GM19455 (cell line): ENCODE measurements at regions not wholly inside any gene's neighbourhood (a gene's known extent, or its start where the extent isn't known, plus 50 kb on each side); places are given as distances from the start of the nearest gene placed in this dataset.
"Not testable (repeated sequence)": the region's sequence is repeated elsewhere in the genome, so short reads cannot be mapped to it uniquely, and the experiment has no call there.

Source experiments
- ATAC-seq: cut with Tn5 transposase; IDR thresholded peaks from one replicate; pipeline ENCODE4 v1.9.1; 2021; ENCODE audit not compliant: unreplicated experiment

DNA sequence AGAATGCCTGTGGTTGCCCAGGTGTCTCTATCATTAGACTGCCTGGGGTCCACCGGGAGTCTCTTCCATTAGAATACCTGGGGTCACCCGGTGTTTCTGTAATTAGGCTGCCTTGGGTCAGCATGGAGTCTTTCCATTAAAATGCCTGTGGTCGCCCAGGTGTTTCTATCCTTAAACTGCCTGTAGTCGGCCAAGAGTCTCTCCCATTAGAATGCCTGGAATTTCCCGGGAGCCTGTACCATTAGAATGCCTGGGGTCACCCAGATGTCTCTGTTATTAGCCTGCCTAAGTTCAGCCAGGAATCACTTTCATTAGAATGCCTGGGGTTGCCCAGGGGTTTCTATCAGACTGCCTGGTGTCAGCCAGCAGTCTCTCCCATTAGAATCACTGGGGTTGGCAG, 1492.8 kb downstream of the UQCRFS1 start:
- ATAC-seq = no peak

DNA sequence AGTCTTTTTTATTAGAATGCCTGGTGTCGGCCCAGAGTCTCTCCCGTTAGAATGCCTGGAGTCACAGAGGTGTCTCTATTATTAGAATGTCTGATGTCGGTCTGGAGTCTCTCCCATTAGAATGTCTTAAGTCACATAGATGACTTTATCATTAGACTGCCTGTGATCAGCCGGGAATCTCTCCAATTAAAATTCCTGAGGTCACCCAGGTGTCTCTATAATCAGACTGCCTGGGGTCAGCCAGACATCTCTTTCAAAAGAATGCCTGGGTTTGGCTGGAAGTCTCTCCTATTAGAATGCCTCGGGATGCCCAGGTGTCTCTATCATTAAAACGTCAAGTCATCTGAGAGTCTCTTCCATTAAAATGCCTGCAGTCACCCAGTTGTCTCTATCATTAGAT, 1493.9 kb downstream of the UQCRFS1 start:
- no peak for ATAC-seq

DNA sequence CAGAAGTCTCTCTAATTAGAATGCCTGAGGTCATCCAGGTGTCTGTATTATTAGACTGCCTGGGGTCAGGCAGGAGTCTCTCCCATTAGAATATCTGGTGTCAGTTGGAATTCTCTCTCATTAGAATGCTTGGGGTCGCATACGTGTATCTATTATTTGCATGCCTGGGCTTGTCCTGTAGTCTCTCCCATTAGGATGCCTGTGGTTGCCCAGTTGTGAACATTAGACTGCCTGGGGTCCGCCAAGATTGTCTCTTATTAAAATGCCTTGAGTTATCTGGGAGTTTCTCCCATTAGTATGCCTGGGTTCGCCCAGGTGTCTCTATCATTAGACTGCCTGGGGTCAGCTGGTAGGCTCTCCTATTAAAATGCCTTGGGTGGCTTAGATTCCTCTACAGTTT, 1494.7 kb downstream of the UQCRFS1 start:
- no peak for ATAC-seq

DNA sequence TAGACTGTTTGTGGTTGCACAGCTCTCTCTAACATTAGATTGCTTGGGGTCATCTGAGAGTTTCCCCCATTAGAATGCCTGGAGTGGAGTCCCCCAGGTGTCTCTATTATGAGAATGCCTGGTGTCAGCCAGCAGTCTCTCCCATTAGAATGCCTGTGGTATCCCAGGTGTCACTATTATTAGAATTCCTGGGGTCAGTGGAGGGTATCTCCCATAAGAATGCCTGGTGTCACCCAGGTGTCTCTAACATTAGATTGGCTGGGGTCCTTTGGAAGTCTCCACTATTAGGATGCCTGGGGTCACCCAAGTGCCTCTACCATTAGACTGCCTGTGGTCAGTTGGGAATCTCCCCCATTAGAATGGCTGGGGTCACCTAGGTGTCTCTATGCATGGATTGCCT, 1495.1 kb downstream of the UQCRFS1 start:
- ATAC-seq = no peak

DNA sequence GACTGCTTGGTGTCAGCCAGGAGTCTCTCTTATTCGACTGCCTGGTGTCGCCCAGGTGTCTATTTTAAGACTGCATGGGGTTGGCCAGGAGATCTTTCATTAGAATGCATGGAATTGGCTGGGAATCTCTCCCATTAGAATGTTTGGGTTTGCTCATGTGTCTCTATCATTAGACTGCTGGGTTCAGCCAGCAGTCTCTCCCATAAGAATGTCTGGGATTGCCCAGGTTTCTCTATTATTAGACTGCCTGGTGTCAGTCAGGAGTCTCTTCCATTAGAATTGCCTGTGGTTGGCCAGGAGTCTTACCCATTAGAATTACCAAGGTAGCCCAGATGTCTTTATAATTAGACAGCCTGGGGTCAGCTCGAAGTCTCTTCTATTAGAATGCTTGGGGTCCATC, 1496.0 kb downstream of the UQCRFS1 start:
- ATAC-seq = no peak

DNA sequence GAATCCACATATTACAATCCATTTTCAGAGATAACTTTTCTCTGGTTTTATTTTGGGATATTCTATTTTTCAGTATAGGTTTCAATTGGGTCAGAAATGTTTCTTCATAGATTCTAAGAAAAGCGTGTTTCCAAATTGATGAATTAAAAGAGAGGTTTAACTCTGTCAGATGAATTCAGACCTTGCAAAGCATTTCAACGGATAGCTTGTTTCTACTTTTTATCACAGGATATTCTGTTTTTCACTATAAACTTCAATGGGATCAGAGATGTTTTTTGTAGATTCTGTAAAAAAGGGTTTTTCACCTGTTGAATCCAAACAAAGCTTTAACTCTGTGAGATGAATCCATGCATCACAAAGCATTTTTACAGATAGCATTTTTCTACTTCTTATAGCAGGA, 1498.1 kb downstream of the UQCRFS1 start:
- ATAC-seq = no peak

DNA sequence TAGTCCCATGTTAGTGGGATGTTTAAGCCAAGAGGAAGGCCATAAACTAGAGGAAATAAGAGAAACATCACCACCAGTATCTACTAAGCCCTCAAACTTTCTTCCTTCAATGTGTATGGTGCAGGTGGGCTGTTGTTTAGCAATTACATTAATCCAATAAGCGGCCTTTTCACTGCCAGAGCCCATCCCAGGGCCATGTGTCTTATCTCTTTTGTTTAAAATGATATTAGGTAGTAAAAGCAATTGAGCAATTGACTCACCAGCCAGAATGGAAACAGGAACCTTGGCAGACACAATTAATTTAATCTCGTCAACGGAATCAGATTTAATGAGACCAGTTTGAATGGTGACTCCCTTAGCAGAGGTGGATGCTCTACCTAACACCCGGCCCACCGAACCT, 1503.5 kb downstream of the UQCRFS1 start:
- ATAC-seq = no peak

DNA sequence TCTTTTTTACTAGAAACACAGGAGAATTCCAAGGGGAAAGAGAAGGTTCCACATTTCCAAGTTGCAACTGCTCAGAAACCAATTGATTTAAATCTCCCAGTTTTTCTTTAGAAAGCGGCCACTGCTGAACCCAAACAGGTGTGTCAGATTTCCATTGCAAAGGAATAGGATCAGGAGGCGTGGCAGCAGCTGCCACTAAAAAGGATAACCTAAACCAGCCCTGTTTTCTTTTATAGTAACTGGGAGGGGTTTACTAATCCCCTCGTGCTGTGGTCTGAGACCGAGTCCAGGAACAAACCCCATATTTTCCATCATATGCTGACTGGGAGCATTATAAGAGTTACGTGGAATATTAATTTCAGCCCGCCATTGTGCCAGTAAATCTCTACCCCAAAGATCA, 1504.0 kb downstream of the UQCRFS1 start:
- ATAC-seq = not testable (repeated sequence)

DNA sequence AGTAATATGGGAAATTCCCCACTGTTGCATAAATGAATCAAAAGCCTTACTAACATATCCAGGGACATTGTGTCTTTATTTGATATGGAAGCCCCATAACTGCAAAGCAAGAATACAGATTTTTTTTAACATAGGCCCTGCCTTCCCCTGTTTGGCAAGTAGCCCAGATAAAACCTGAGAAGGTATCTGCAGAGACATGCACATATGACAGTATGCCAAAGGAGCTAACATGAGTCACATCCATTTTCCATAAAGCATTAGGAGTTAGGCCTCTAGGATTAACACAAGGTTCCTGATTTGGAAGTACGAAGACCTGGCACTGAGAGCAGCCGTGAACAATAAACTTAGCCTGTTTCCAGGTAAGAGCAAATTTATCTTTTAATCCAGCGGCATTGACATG, 1505.9 kb downstream of the UQCRFS1 start:
- not testable (repeated sequence) for ATAC-seq

DNA sequence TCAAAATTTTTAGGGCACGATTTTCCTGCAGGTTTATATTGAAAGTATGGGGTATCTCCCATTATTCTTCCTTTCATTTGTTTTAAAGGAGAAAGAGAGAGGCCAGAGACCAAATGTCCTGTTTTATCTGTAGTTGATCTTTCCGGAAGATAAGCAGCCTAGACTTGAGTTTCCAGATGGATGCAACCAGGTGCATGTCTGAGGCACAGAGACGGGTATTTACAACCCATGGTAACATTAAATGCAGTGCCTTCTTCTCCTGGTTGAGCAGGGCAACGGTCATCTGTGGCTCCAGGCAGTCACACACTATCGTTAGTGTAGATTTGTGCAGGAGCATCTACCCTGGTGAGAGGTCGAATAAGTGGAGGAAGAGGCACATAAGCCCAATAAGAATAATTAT, 1507.1 kb downstream of the UQCRFS1 start:
- no peak for ATAC-seq

DNA sequence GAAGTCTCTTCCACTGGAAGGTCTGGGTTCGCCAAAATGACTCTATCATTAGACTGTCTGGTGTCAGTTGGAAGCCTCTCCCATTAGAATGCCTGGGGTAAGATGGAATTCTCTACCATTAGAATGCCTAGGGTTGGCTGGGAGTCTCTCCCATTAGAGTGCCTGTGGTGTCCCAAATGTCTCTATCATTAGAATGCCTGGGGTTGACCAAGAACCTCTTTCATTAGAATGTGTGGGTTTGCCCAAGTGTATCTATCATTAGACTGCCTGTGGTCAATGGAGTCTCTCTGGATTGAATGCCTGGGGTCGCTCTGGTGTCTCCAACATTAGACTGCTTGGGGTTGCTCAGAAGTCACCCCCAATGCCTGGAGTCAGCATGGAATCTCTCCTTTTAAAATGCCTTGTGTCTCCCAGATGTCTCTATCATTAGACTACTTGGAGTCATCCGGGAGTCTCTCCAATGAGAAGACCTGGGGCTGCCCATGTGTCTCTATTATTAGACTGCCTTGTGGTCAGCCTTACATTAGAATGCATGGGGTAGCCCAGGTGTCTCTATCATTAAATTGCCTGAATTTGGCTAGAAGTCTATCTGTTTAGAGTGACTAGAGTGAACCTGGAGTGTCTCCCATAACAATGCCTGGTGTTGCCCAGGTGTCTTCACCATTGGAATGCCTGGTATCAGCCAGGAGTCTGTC, 1518.4 kb downstream of the UQCRFS1 start:
- ATAC-seq = no peak

DNA sequence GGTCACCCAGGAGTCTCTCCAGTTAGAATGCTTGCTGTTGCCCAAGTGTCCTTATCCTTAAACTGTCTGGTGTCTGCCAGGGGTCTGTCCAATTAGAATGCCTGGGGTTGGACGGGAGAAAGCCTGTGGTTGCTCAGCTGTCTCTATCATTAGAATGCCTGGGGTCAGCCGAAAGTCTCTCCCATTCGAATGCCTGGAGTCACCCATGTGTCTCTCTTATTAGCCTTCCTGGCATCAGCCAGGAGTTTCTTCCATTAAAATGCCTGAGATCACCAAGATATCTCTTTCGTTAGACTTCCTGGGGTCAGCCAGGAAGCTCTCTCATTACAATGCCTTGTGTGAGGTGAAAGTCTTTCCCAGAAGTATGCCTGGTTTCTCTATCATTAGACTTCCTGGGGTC, 1521.0 kb downstream of the UQCRFS1 start:
- ATAC-seq = no peak

DNA sequence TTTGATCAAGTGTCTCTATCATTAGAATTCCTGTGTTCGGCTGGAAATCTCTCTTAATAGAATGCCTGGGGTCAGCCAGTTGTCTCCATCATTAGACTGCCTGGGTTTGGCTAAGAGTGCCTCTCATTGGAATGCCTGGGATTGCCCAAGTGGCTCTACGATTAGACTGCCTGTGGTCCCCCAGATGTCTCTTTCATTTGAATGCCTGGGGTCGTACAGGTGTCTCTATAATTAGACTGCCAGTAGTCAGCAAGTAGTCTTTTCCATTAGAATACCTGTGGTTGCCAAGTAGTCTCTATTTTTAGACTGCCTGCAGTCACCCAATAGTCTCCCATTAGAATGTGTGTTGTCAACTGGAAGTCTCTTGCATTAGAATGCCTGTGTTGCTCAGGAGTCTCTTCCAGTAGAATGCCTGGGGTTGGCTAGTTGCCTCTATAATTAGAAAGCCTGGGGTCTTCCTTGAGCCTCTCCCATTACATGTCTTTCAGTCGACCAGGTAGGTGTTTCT, 1523.2 kb downstream of the UQCRFS1 start:
- ATAC-seq = no peak

DNA sequence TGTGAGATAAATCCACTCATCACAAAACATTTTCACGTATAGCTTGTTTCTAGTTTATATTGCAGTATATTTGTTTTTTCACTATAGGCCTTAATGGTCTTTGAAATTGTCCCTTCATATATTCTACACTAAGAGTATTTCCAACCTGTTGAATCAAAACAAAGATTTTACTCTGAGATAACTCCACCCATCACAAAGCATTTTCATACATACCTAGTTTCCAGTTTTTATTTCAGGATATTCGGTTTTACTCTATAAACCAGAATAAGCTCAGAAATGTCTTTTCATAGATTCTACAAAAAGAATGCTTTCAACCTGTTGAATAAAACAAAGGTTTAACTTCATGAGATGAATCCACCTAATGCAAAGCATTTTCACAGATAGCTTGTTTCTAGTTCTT, 1528.7 kb downstream of the UQCRFS1 start:
- no peak for ATAC-seq

DNA sequence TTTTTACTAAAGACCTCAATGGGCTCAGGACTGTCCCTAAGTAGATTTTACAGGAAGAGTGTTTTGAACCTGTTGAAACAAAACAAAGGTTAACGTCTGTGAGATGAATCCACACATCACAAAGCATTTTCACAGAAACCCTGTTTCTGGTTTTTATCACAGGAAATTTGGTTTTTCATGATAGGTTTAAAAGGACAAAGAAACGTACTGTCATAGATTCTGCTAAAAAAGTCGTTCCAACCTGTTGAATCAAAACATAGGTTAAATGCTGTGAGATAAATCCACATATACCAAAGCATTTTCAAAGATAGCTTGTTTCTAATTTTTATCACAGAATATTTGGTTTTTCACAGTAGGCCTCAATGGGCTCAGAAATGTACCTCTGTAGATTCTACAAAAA, 1531.0 kb downstream of the UQCRFS1 start:
- no peak for ATAC-seq

DNA sequence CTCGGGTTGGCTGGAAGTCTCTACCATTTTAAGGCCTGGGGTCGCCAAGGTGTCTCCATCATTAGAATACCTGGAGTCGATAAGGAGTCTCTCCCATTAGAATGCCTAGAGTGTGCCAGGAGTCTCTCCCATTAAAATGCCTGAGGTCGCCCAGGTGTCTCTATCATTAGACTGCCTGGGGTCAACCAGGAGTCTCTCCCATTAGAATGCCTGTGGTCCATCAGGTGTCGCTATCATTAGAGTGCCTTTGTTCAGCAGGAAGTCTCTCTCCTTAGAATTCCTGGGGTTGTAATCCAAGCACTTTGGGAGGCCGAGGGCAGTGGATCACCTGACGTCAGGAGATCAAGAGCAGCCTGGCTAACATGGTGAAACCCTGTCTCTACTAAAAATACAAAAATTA, 1533.0 kb downstream of the UQCRFS1 start:
- ATAC-seq = no peak

DNA sequence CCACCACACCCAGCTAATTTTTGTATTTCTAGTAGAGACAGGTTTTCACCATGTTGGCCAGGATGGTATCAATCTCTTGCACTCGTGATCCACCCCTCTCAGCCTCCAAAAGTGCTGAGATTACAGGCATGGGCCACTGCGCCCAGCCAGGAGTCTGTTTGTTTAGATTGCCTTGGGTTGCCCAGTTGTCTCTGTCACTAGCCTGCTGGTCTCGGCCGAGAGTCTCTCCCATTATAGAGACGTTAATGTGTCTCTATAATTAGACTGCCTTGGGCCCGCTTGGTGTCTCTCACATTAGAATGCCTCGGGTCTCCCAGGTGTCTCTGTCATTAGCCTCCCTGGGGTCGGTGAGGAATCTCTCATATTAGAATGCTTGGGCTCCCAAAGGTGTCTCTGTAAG, 1533.6 kb downstream of the UQCRFS1 start:
- ATAC-seq = no peak

DNA sequence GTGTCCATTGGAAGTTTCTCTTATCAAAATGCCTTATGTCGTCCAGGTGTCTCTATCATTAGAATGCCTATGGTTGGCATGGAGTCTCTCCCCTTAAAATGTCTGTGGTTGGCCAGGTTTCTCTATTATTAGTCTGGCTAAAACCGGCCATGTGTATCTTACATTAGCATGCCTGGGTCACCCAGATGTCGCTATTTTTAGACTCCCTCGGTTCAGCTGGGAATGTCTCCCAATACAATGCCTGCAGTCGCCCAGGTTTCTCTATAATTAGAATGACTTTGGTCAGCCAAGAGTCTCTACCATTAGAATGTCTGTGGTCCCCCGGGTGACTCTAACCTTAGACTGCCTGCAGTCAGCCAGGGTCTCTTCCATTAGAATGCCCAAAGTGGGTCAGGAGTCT, 1536.1 kb downstream of the UQCRFS1 start:
- no peak for ATAC-seq

DNA sequence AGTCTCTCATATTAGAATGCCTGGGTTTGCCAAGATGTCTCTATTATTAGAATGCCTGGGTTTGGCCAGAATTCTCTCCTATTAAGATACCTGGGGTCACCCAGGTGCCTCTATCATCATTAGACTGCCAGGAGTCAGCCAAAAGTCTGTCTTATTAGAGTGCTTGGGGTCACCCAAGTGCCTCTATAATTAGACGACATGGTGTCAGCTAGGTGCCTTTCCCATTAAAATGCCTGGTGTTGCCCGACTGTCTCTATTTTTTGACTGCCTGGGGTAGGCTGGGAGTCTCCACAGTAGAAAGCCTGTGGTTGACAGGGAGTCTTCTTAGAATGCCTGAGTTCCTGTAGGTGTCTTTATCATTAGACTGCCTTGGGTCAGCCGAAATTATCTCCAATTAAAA, 1536.6 kb downstream of the UQCRFS1 start:
- no peak for ATAC-seq

DNA sequence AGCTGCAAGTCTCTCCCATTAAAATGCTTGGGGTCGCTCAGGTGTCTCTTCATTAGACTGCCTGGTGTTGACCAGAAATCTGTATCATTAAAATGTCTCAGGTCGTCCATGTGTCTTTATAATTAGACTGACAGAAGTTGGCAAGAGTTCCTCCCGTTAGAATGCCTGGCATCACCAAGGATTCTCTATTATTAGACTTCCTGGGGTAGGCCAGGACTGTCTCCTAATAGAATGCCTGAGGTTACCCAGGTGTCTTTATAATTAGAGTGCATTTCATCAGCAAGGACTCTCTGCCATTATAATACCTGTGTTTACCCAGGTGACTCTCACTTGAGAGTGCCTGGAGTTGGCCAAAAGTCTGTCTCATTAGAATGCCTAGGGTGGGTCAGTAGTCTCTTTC, 1537.2 kb downstream of the UQCRFS1 start:
- ATAC-seq = no peak

DNA sequence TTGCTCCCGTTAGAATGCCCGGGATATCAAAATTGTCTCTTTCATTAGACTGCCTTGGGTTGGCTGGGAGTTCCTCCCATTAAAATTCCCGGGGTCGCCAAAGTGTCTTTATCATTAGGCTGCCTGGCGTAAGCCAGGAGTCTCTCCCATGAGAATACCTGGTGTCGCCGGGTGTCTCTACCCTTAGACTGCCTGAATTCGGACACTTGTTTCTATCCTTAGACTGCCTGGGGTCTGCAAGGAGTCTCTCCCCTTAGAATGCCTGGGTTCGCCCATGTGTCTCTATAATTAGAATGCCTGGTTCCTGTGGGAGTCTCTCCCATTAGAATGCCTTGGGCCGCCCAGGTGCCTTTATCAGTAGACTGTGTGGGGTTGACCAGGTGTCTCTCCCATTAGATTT, 1538.2 kb downstream of the UQCRFS1 start:
- no peak for ATAC-seq

DNA sequence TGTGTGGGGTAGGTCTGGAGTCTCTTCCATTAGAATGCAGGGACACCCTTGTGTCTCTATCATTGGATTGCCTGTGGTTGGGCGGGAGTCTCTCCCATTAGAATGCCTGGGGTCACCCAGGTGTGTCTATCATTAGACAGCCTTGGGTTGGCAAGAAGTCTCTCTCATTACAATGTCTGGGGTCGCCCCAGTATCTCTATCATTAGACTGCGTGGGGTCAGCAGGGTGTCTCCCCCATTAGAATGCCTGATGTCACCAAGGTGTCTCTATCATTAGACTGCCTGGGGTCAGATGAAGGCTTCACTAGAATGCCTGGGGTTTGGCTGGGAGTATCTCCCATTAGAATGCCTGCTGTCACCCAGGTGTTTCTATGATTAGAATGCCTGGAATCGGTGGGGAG, 1539.0 kb downstream of the UQCRFS1 start:
- no peak for ATAC-seq

DNA sequence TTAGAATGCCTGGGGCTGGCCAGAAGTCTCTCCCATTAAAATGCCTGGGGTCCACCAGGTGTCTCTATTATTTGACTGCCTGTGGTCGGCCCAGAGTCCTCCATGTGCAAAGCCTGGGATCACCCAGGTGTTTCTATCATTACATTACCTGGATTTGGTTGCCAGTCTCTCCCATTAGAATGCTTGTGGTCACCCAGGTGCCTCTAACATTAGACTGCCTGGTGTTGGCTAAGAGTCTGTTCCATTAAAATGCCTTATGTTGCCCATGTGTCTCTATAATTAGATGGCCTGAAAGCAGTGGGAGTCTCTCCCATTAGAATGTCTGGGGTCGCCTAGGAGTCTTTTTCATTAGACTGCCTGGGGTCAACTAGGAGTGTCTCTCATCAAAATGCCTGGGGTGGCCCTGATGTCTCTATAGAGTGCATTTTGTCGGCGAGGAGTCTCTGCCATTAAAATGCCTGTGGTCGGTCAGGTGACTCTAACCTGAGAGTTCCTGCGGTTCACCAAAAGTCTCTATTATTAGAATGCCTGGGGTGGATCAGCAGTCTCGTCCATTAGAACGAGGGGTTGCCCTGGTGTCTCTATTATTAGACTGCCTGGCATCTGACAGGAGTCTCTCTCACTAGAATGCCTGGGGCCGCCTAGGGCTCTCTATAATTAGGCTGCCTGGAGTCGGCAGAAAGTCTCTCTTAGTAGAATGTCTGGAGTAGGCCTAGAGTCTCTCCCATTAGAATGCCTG, 1540.5 kb downstream of the UQCRFS1 start:
- no peak for ATAC-seq
